ENCODE measurements at regions not wholly inside any gene's neighbourhood (a gene's known extent, or its start where the extent isn't known, plus 50 kb on each side); places are given as distances from the start of the nearest gene placed in this dataset.

GRCh38 chr9:13911473-13911872 lies 402.5 kb downstream of the NFIB start:
- TF ChIP-seq MAZ (CRISPR knock-in tag; conservative IDR thresholded peaks at IDR 0.05 in 1 of 2, IDR thresholded peaks at IDR 0.05 in 1 of 2), result no peak
- no peak for TF ChIP-seq NFE2 (IDR thresholded peaks at IDR 0.05; ENCODE audit: low read depth)
- TF ChIP-seq SP1 (CRISPR knock-in tag; IDR thresholded peaks at IDR 0.05), result no peak

Data from K562 (cell line).